HepG2 (cell line): ENCODE measurements at regions not wholly inside any gene's neighbourhood (a gene's known extent, or its start where the extent isn't known, plus 50 kb on each side); places are given as distances from the start of the nearest gene placed in this dataset.

Experiments used
- ATAC-seq: fragments of 200-7000 bp; cut with Tn5 transposase; 3 replicates; pipeline ENCODE4 v1.9.1; 2020; ENCODE audit warnings: mild to moderate bottlenecking, moderate library complexity
- BruUV-seq: library from RNA; stranded (reverse); fragments of 400-500 nt; replicated peaks from 2 replicates; lab custom pipeline; 2021; lab: Mats Ljungman, UMichigan
- CTCF ChIA-PET: fragments of 300-600 bp; formaldehyde crosslinking; extraction: SDS; loops from one replicate; lab custom pipeline; 2021; ENCODE audit warnings: low total read pairs, inconsistent platforms, low intra/inter-chr PET ratio; lab: Yijun Ruan, JAX
- POLR2A ChIA-PET: fragments of 350-600 bp; sonication (Branson Sonifier 250); formaldehyde crosslinking; loops from one replicate; lab custom pipeline; 2020; ENCODE audit warnings: antibody characterized with exemption, inconsistent platforms; lab: Yijun Ruan, JAX
- DNase-seq: peaks from one replicate; pipeline ENCODE4 v3.0.0-alpha.2; 2015; ENCODE audit warnings: low spot score
- FAIRE-seq: peaks from 3 replicates; lab custom pipeline; 2011; peaks lifted over from hg19 to GRCh38; lab: Jason Lieb, UNC
- H2AFZ ChIP-seq: one replicate; pipeline ENCODE4 v1.6.1; 2011; ENCODE audit warnings: low read length, inconsistent platforms
- H3K27ac ChIP-seq: fragments of 300-600 bp; 3 replicates; pipeline ENCODE4 v1.8.0; 2011; ENCODE audit warnings: mixed run types, mild to moderate bottlenecking, mixed read lengths, low read length, inconsistent platforms; ENCODE audit not compliant: insufficient read depth; ENCODE audit errors: extremely low read length
- H3K27me3 ChIP-seq, 2 experiments: fragments of 200-600 bp in 1 of 2; 2 replicates in 1 of 2; 3 replicates in 1 of 2; pipeline versions ENCODE4 v1.6.0 to v1.8.0; 2011; ENCODE audit warnings: low read length in 2 of 2, mild to moderate bottlenecking in 2 of 2, moderate library complexity in 2 of 2, inconsistent platforms in 1 of 2; ENCODE audit not compliant: insufficient read depth in 2 of 2, control insufficient read depth in 1 of 2
- H3K36me3 ChIP-seq, 2 experiments: fragments of 200-600 bp in 1 of 2; replicated peaks in 1 of 2; 2 replicates in 1 of 2; 3 replicates in 1 of 2; pipeline versions ENCODE4 v1.5.1 to v1.8.0; 2011; ENCODE audit warnings: low read length in 2 of 2, inconsistent platforms in 1 of 2; ENCODE audit not compliant: insufficient read depth in 2 of 2, control insufficient read depth in 1 of 2
- H3K4me1 ChIP-seq: 2 replicates; pipeline ENCODE4 v1.5.1; 2012; ENCODE audit warnings: low read length, inconsistent platforms; ENCODE audit not compliant: insufficient read depth
- H3K4me2 ChIP-seq: 2 replicates; pipeline ENCODE4 v1.6.0; 2011; ENCODE audit warnings: low read depth, low read length, inconsistent platforms
- H3K4me3 ChIP-seq, 3 experiments: fragments of 200-600 bp in 1 of 3; sonication (generic), shearing (Covaris generic) in 1 of 3; replicated peaks in 1 of 3; 2 replicates each; pipeline ENCODE4 v1.5.1; 2011 to 2016; ENCODE audit warnings: low read length in 3 of 3, inconsistent platforms in 2 of 3, low read depth in 2 of 3, mild to moderate bottlenecking in 2 of 3, control low read depth in 1 of 3, mixed read lengths in 1 of 3; ENCODE audit not compliant: insufficient read depth in 1 of 3
- H3K79me2 ChIP-seq: one replicate; pipeline ENCODE4 v1.6.1; 2011; ENCODE audit warnings: low read length, inconsistent platforms; ENCODE audit not compliant: insufficient read depth
- H3K9ac ChIP-seq: 2 replicates; pipeline ENCODE4 v1.6.0; 2011; ENCODE audit warnings: mild to moderate bottlenecking, low read depth, low read length, inconsistent platforms; ENCODE audit not compliant: insufficient read depth
- H3K9me3 ChIP-seq: 2 replicates; pipeline ENCODE4 v1.5.1; 2012; ENCODE audit warnings: mild to moderate bottlenecking, low read length
- H4K20me1 ChIP-seq: 2 replicates; pipeline ENCODE4 v1.6.0; 2011; ENCODE audit warnings: inconsistent platforms, mild to moderate bottlenecking, low read length, moderate library complexity; ENCODE audit not compliant: insufficient read depth
- AGO1 ChIP-seq: fragments of 200-400 bp; formaldehyde crosslinking; IDR thresholded peaks from 2 replicates; pipeline ENCODE4 v1.6.1; 2017; ENCODE audit warnings: mild to moderate bottlenecking, low read depth, low read length, moderate library complexity; ENCODE audit not compliant: poor library complexity, severe bottlenecking
- NR1H2 ChIP-seq: sonication (generic); formaldehyde crosslinking; IDR thresholded peaks from 2 replicates; pipeline ENCODE4 v1.8.1; 2022; ENCODE audit warnings: low read depth, missing genetic modification reagents, borderline replicate concordance
- ZNF10 ChIP-seq: sonication (generic); formaldehyde crosslinking; IDR thresholded peaks from 2 replicates; pipeline ENCODE4 v1.4.0; 2020; ENCODE audit warnings: mild to moderate bottlenecking, low read depth, missing genetic modification reagents, borderline replicate concordance
- ZNF34 ChIP-seq: sonication (generic); formaldehyde crosslinking; IDR thresholded peaks from 2 replicates; pipeline ENCODE4 v1.4.0; 2020; ENCODE audit warnings: mild to moderate bottlenecking, missing genetic modification reagents, borderline replicate concordance
- WGBS: methylation state at CpG from one replicate; pipeline ENCODE4 v1.1.6; 2017; ENCODE audit warnings: low lambda C conversion rate; 5-methylcytosine and 5-hydroxymethylcytosine counted together
- in situ Hi-C: cut with HindIII; loops from 2 replicates; pipeline ENCODE4 v1.10.0; 2017; ENCODE audit warnings: low pct_unique_long_range_greater_than_20kb; ENCODE audit not compliant: extremely low pct_ligation_motif_present
- intact Hi-C: fragments of 100-400 bp; cut with micrococcal nuclease; formaldehyde crosslinking; loops from one replicate; pipeline ENCODE4 v1.10.0; 2022; ENCODE audit not compliant: unreplicated experiment
- TF ChIP-seq, protein P1 (sequence below): sonication (generic); formaldehyde crosslinking; IDR thresholded peaks from 2 replicates; pipeline ENCODE4 v1.4.0; 2020; ENCODE audit warnings: missing genetic modification reagents
- TF ChIP-seq, protein P2 (sequence below): sonication (generic); formaldehyde crosslinking; IDR thresholded peaks from 2 replicates; pipeline ENCODE4 v1.4.0; 2020; ENCODE audit warnings: missing genetic modification reagents, borderline replicate concordance
- TF ChIP-seq, protein P3 (sequence below), 2 experiments: sonication (generic) in 1 of 2; formaldehyde crosslinking in 1 of 2; IDR thresholded peaks; 2 replicates each; pipeline versions ENCODE4 v1.4.0 to v1.6.1; 2018 to 2020; ENCODE audit warnings: missing genetic modification reagents in 2 of 2, borderline replicate concordance in 1 of 2, low read depth in 1 of 2, mild to moderate bottlenecking in 1 of 2, missing biosample characterization in 1 of 2

DNA sequence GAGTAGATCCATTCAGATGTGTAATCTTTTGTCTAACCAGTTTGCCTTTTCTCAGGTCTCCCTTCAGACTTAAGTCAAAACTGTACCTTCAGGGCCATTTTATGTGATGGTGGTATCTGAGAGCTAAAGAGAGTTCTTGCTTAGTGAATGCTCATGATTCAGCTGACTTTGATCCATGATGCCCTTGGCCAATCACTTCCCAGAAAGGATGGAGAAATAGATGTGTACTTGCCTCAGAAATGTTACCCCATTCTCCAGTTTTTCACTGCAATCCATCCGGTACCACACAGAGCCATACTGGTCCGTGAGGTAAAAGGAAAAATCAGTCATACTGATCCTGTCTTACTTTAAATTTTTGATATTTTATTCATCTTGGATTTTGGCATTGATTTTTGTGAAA is 234.8 kb upstream of the PIK3C3 start:
- BruUV-seq, result no TSS peak
- Histone ChIP-seq H3K9me3 (no peaks in the 10 kb centered on the region), H3K4me1 (no peaks in the 10 kb centered on the region), H3K36me3 (no peaks in the 10 kb centered on the region), H4K20me1 (no peaks in the 10 kb centered on the region), H2AFZ (no peak overlapping the region), H3K9ac (no peak overlapping the region), H3K27me3 (no peaks in the 10 kb centered on the region), H3K27ac (no peak overlapping the region), H3K4me3 (no peak overlapping the region), H3K4me2 (no peak overlapping the region), H3K79me2 (no peaks in the 10 kb centered on the region)
- ATAC-seq, result no peak
- ChIA-PET POLR2A (no interaction called here), CTCF (no interaction called here)
- no peak for DNase-seq
- WGBS, result 5% methylated on average over 2 of the region's 2 CpGs
- in situ Hi-C loops (no loop called here), intact Hi-C loops (no loop called here)
- TF ChIP-seq, protein P1, sequence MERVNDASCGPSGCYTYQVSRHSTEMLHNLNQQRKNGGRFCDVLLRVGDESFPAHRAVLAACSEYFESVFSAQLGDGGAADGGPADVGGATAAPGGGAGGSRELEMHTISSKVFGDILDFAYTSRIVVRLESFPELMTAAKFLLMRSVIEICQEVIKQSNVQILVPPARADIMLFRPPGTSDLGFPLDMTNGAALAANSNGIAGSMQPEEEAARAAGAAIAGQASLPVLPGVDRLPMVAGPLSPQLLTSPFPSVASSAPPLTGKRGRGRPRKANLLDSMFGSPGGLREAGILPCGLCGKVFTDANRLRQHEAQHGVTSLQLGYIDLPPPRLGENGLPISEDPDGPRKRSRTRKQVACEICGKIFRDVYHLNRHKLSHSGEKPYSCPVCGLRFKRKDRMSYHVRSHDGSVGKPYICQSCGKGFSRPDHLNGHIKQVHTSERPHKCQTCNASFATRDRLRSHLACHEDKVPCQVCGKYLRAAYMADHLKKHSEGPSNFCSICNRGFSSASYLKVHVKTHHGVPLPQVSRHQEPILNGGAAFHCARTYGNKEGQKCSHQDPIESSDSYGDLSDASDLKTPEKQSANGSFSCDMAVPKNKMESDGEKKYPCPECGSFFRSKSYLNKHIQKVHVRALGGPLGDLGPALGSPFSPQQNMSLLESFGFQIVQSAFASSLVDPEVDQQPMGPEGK (CRISPR knock-in tag), result no peak
- no peak for TF ChIP-seq AGO1
- TF ChIP-seq, protein P2, sequence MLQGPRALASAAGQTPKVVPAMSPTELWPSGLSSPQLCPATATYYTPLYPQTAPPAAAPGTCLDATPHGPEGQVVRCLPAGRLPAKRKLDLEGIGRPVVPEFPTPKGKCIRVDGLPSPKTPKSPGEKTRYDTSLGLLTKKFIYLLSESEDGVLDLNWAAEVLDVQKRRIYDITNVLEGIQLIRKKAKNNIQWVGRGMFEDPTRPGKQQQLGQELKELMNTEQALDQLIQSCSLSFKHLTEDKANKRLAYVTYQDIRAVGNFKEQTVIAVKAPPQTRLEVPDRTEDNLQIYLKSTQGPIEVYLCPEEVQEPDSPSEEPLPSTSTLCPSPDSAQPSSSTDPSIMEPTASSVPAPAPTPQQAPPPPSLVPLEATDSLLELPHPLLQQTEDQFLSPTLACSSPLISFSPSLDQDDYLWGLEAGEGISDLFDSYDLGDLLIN (CRISPR knock-in tag), result no peak
- TF ChIP-seq ZNF10 (CRISPR knock-in tag), result no peak
- TF ChIP-seq ZNF34, result no peak
- TF ChIP-seq, protein P3, sequence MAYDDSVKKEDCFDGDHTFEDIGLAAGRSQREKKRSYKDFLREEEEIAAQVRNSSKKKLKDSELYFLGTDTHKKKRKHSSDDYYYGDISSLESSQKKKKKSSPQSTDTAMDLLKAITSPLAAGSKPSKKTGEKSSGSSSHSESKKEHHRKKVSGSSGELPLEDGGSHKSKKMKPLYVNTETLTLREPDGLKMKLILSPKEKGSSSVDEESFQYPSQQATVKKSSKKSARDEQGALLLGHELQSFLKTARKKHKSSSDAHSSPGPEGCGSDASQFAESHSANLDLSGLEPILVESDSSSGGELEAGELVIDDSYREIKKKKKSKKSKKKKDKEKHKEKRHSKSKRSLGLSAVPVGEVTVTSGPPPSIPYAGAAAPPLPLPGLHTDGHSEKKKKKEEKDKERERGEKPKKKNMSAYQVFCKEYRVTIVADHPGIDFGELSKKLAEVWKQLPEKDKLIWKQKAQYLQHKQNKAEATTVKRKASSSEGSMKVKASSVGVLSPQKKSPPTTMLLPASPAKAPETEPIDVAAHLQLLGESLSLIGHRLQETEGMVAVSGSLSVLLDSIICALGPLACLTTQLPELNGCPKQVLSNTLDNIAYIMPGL (CRISPR knock-in tag; IDR thresholded peaks at IDR 0.05; ENCODE audit: borderline replicate concordance in 1 of 2, low read depth in 1 of 2), result no peak
- no peak for TF ChIP-seq NR1H2 (CRISPR knock-in tag)
- FAIRE-seq, result no peak
